MG63 (cell line): ENCODE measurements at regions not wholly inside any gene's neighbourhood (a gene's known extent, or its start where the extent isn't known, plus 50 kb on each side); places are given as distances from the start of the nearest gene placed in this dataset.
"Not testable (repeated sequence)": the region's sequence is repeated elsewhere in the genome, so short reads cannot be mapped to it uniquely, and the experiment has no call there.

Experiments
- DNase-seq: peaks from one replicate; pipeline ENCODE4 v3.0.0-alpha.2; 2020
- H3K27me3 ChIP-seq: fragments of 250-450 bp; sonication (Bioruptor Pico); 2 replicates; pipeline ENCODE4 v1.5.1; 2020; ENCODE audit warnings: mild to moderate bottlenecking, moderate library complexity
- H3K36me3 ChIP-seq: fragments of 250-450 bp; sonication (Bioruptor Pico); 2 replicates; pipeline ENCODE4 v1.5.1; 2020; ENCODE audit warnings: mild to moderate bottlenecking, moderate library complexity
- H3K4me3 ChIP-seq: fragments of 250-450 bp; sonication (Bioruptor Pico); 2 replicates; pipeline ENCODE4 v1.5.1; 2020; ENCODE audit warnings: mild to moderate bottlenecking, moderate library complexity
- H3K9me3 ChIP-seq: fragments of 250-450 bp; sonication (Bioruptor Pico); 2 replicates; pipeline ENCODE4 v1.5.1; 2020; ENCODE audit warnings: mild to moderate bottlenecking, moderate library complexity

DNA sequence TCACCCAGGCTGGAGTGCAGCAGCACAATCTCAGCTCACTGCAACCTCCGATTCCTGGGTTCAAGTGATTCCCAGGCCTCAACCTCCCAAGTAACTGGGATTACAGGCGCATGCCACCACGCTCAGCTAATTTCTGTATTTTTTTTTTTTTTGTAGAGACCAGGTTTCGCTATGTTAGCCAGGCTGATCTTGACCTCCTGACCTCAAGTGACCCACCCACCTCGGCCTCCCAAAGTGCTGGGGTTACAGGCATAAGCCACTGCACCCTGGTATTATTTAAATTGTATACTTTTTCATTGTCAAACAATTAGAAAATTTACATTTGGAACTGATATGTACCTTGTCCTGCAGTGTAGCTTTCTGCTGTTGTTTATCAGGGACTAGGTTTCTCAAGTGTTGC, 111.3 kb upstream of the ZSWIM2 start:
- not testable (repeated sequence) for H3K27me3 ChIP-seq, H3K4me3 ChIP-seq, H3K36me3 ChIP-seq, DNase-seq, H3K9me3 ChIP-seq

DNA sequence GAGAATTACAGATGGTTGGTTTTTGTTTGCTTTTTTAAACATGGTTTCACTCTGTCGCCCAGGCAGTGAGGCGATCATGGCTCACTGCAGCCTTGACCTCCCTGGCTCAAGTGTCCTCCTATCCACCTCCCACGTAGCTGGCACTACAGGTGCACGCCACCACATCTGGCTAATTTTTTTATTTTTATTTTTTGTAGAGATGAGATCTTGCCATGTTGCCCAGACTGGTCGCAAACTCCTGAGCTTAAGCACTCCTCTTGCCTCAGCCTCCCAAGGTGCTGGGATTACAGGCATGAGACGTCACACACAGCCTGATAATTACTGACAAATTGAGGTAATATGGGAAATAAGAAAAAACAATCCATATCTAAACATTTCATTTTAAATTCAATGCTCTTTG, 110.5 kb upstream of the ZSWIM2 start:
- Histone ChIP-seq H3K9me3 (no peaks in the 10 kb centered on the region), H3K27me3 (no peaks in the 10 kb centered on the region), H3K4me3 (no peak overlapping the region), H3K36me3 (no peaks in the 10 kb centered on the region)
- no peak for DNase-seq

DNA sequence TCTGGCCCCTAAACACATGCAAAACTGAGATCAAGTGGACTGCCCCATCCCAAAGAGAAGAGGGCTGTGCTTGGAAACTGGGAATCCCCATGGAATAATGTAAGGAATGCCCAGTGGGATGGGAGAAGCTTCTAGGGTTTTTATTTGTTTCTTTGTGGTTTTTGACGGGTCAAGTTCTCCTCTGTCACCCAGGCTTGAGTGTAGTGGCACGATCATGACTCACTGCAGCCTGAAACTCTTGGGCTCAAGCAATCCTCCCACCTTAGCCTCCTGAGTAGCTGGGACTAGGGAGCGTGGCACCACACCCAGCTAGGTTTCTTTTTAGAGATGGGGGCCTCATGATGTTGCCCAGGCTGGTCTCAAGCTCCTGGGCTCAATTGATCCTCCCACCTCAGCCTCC, 101.7 kb upstream of the ZSWIM2 start:
- no peaks in the 10 kb centered on the region for H3K9me3 ChIP-seq
- no peaks in the 10 kb centered on the region for H3K36me3 ChIP-seq
- H3K4me3 ChIP-seq = no peak overlapping the region
- H3K27me3 ChIP-seq = no peaks in the 10 kb centered on the region
- DNase-seq = no peak

GRCh38 chr2:186949726-186950256, 100.8 kb upstream of the ZSWIM2 start:
- Histone ChIP-seq H3K36me3 (no peaks in the 10 kb centered on the region), H3K9me3 (no peaks in the 10 kb centered on the region), H3K27me3 (no peaks in the 10 kb centered on the region), H3K4me3 (no peak overlapping the region)
- DNase-seq = no peak

GRCh38 chr2:186947516-186947915, 98.5 kb upstream of the ZSWIM2 start:
- no peaks in the 10 kb centered on the region for H3K36me3 ChIP-seq
- DNase-seq = no peak
- no peaks in the 10 kb centered on the region for H3K9me3 ChIP-seq
- no peak overlapping the region for H3K4me3 ChIP-seq
- no peaks in the 10 kb centered on the region for H3K27me3 ChIP-seq

- H3K4me3 ChIP-seq = no peak overlapping the region
- H3K36me3 ChIP-seq = no peaks in the 10 kb centered on the region
- DNase-seq = no peak
- no peaks in the 10 kb centered on the region for H3K27me3 ChIP-seq
- no peaks in the 10 kb centered on the region for H3K9me3 ChIP-seq
Observed at GRCh38 chr2:186946896-186947467, 98.0 kb upstream of the ZSWIM2 start.

DNA sequence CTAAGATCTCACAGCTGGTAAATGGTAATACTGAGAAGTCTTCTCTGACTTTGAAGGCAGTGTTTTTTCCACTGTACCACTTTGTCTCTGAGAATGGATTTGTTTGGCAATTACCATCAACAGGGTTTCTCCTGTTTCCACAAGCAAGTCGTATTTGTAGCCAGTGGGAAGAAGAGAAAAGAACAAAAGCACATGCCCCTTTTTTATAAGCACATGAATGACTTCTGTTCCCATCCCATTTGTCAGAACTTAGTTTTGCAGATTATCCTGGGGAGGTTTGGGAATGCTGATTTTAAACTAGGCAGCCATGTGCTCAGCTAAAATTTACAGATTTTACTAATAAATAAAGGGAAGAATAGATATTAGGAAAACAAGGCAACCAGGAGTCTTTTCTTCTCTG, 92.9 kb upstream of the ZSWIM2 start:
- no peaks in the 10 kb centered on the region for H3K36me3 ChIP-seq
- no peaks in the 10 kb centered on the region for H3K9me3 ChIP-seq
- no peaks in the 10 kb centered on the region for H3K27me3 ChIP-seq
- no peak overlapping the region for H3K4me3 ChIP-seq
- DNase-seq = no peak

DNA sequence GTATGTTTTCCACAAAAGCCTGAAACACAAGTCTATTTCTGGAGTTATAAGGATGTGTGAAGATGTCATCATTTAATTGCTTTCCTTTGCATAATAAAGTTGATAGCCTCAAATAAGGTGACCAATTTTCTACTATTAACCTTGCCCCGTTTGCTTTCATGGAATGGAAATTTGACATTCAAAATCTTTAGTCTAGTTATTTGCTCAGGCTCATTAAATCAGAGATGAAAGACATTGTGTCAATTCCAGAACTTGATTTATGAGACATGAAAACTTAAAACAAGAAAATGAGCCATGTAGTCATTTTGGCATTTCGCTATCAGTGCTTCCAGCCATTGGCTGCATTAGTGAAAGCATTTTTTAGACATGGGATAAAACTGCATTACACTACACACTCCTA, 91.5 kb upstream of the ZSWIM2 start:
- H3K4me3 ChIP-seq = no peak overlapping the region
- no peak for DNase-seq
- H3K27me3 ChIP-seq = no peaks in the 10 kb centered on the region
- no peaks in the 10 kb centered on the region for H3K36me3 ChIP-seq
- no peaks in the 10 kb centered on the region for H3K9me3 ChIP-seq

- DNase-seq = no peak
- no peak overlapping the region for H3K4me3 ChIP-seq
- no peaks in the 10 kb centered on the region for H3K36me3 ChIP-seq
- no peaks in the 10 kb centered on the region for H3K9me3 ChIP-seq
- no peaks in the 10 kb centered on the region for H3K27me3 ChIP-seq
Observed at GRCh38 chr2:186934420-186934819, 85.5 kb upstream of the ZSWIM2 start.

DNA sequence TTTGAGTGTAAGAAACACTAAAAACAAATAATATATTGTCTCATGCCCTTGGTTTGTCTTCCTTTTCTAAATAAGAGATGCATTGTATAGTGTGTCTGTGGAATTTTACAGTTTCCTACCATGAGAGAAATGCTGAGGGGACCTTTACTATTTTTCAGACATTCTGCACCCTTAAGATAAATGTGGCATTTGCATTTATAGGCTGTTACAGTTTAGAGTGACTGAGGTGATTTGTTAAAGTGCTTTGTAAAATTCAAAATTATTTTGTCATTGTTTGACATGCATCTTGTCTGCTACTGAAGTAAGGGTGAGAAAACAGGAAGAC, 78.9 kb upstream of the ZSWIM2 start:
- no peaks in the 10 kb centered on the region for H3K27me3 ChIP-seq
- no peaks in the 10 kb centered on the region for H3K36me3 ChIP-seq
- H3K9me3 ChIP-seq = no peaks in the 10 kb centered on the region
- DNase-seq = no peak
- H3K4me3 ChIP-seq = no peak overlapping the region

GRCh38 chr2:186927185-186927866, 78.4 kb upstream of the ZSWIM2 start:
- no peaks in the 10 kb centered on the region for H3K36me3 ChIP-seq
- H3K27me3 ChIP-seq = no peaks in the 10 kb centered on the region
- no peak for DNase-seq
- H3K4me3 ChIP-seq = no peak overlapping the region
- H3K9me3 ChIP-seq = no peaks in the 10 kb centered on the region

- Histone ChIP-seq H3K27me3 (no peaks in the 10 kb centered on the region), H3K9me3 (no peaks in the 10 kb centered on the region), H3K36me3 (no peaks in the 10 kb centered on the region), H3K4me3 (no peak overlapping the region)
- no peak for DNase-seq
Observed at GRCh38 chr2:186925514-186925913, 76.5 kb upstream of the ZSWIM2 start.

DNA sequence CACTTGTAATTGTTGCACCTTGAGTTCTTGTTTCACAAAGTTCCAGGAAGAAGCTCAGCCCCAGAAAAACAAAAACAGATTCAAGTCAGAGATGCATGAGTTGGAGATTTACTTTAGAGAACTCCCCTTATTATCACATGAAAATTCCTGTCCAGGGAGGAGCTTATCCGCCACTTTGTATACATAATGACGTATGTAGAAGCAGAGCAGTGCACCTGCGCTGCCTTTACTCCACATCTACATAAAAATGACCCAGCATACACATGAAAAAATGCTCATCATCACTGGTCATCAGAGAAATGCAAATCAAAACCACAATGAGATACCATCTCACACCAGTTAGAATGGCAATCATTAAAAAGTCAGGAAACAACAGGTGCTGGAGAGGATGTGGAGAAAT, 73.3 kb upstream of the ZSWIM2 start:
- not testable (repeated sequence) for H3K36me3 ChIP-seq, DNase-seq, H3K9me3 ChIP-seq, H3K4me3 ChIP-seq, H3K27me3 ChIP-seq

DNA sequence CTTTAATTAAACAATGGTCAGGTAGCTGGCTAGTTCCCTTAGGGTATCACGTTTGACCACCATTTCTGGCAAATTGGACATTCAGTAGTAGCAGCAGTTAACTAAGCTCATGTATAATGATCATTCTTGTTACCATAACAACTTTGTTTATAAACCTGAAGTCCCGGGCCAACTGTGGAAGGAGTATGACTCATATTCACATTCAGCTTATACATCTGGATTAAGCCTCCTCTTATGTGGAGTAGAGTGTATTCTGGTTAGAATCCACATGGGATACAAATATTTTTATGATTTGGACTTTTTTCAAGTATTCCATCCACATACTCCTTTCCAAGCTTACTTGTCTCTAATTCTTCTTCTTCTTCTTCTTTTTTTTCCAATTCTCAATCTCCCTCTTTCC, 70.3 kb upstream of the ZSWIM2 start:
- no peaks in the 10 kb centered on the region for H3K27me3 ChIP-seq
- no peaks in the 10 kb centered on the region for H3K9me3 ChIP-seq
- DNase-seq = peak; percentile 41
- H3K4me3 ChIP-seq = no peak overlapping the region
- no peaks in the 10 kb centered on the region for H3K36me3 ChIP-seq

GRCh38 chr2:186918495-186918894, 69.5 kb upstream of the ZSWIM2 start:
- H3K27me3 ChIP-seq = no peaks in the 10 kb centered on the region
- DNase-seq = no peak
- no peaks in the 10 kb centered on the region for H3K9me3 ChIP-seq
- no peaks in the 10 kb centered on the region for H3K36me3 ChIP-seq
- no peak overlapping the region for H3K4me3 ChIP-seq

DNA sequence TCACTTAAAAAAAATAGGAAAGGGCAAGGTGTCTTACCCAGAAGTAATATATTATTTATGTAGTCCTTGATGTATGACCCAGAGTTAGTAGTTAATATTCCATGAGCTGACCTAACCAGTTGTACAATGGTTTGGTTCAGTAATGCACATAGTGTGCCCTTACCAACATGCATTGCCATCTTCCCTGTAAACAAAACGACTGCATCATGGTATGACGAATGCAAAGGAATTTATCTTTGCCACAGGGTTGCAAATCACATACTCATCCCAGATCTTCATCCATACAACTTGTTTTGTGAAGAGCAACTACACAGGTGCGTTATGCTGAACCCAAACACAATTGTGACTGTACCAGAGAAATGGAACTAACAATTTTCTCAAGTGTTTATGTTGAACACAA, 68.9 kb upstream of the ZSWIM2 start:
- H3K36me3 ChIP-seq = no peaks in the 10 kb centered on the region

GRCh38 chr2:186913870-186914269, 64.9 kb upstream of the ZSWIM2 start:
- Histone ChIP-seq H3K27me3 (no peaks in the 10 kb centered on the region), H3K9me3 (no peaks in the 10 kb centered on the region), H3K36me3 (no peaks in the 10 kb centered on the region), H3K4me3 (no peak overlapping the region)
- no peak for DNase-seq

More for the DNA sequence above, 68.9 kb upstream of the ZSWIM2 start:
- H3K27me3 ChIP-seq = no peaks in the 10 kb centered on the region
- H3K4me3 ChIP-seq = no peak overlapping the region
- no peaks in the 10 kb centered on the region for H3K9me3 ChIP-seq
- no peak for DNase-seq

GRCh38 chr2:186912979-186913378, 64.0 kb upstream of the ZSWIM2 start:
- H3K27me3 ChIP-seq = no peaks in the 10 kb centered on the region
- no peaks in the 10 kb centered on the region for H3K36me3 ChIP-seq
- no peak overlapping the region for H3K4me3 ChIP-seq
- H3K9me3 ChIP-seq = no peaks in the 10 kb centered on the region
- no peak for DNase-seq
